ENCODE measurements at regions not wholly inside any gene's neighbourhood (a gene's known extent, or its start where the extent isn't known, plus 50 kb on each side); places are given as distances from the start of the nearest gene placed in this dataset.
"Not testable (repeated sequence)": the region's sequence is repeated elsewhere in the genome, so short reads cannot be mapped to it uniquely, and the experiment has no call there.

DNA sequence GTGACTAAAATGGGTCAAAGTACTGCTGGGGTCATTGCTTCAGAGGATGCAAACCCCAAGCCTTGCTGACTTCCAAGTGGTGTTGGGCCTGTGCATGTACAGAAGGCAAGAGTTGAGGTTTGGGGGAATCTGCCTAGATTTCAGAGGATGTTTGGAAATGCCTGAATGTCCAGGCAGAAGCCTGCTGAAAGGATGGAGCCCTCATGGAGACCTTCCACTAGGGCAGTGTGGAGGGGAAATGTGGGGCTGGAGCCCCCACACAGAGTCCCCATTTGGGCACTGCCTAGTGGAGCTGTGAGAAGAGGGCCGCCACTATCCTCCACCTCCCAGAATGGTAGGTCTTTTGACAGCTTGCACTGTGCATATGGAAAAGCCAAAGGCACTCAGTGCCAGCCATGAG, 377.7 kb upstream of the TRPC7 start:
- BruUV-seq (replicated peaks), result no TSS peak
- intact Hi-C loops (cut with micrococcal nuclease; ENCODE audit: unreplicated experiment), result no loop called here
- TF ChIP-seq EZH2 (IDR thresholded peaks at IDR 0.05; ENCODE audit: borderline replicate concordance, low read depth, low read length, poor library complexity, severe bottlenecking), result no peak
- TF ChIP-seq, protein P1, sequence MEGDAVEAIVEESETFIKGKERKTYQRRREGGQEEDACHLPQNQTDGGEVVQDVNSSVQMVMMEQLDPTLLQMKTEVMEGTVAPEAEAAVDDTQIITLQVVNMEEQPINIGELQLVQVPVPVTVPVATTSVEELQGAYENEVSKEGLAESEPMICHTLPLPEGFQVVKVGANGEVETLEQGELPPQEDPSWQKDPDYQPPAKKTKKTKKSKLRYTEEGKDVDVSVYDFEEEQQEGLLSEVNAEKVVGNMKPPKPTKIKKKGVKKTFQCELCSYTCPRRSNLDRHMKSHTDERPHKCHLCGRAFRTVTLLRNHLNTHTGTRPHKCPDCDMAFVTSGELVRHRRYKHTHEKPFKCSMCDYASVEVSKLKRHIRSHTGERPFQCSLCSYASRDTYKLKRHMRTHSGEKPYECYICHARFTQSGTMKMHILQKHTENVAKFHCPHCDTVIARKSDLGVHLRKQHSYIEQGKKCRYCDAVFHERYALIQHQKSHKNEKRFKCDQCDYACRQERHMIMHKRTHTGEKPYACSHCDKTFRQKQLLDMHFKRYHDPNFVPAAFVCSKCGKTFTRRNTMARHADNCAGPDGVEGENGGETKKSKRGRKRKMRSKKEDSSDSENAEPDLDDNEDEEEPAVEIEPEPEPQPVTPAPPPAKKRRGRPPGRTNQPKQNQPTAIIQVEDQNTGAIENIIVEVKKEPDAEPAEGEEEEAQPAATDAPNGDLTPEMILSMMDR (conservative IDR thresholded peaks at IDR 0.05; ENCODE audit: low read depth, low read length), result no peak
- no peak for DNase-seq (ENCODE audit: low spot score)
- CTCF ChIA-PET, result no interaction called here
- no peaks in the 10 kb centered on the region for H3K36me3 ChIP-seq (ENCODE audit: insufficient read depth, low read length, poor library complexity, severe bottlenecking)
- POLR2A ChIA-PET (ENCODE audit: low non-redundant PET), result no interaction called here
- H3K4me1 ChIP-seq (ENCODE audit: insufficient read depth, low read length, poor library complexity, severe bottlenecking), result no peaks in the 10 kb centered on the region
- H3K9me3 ChIP-seq (ENCODE audit: low read depth, low read length, poor library complexity, severe bottlenecking), result no peaks in the 10 kb centered on the region
- no peak overlapping the region for H3K27ac ChIP-seq (ENCODE audit: low read depth, low read length, poor library complexity, severe bottlenecking)
- no peak overlapping the region for H3K4me3 ChIP-seq (ENCODE audit: low read depth, low read length, poor library complexity, severe bottlenecking)
- H3K27me3 ChIP-seq (replicated peaks; ENCODE audit: insufficient read depth, low read depth, low read length, poor library complexity), result no peaks in the 10 kb centered on the region

DNA sequence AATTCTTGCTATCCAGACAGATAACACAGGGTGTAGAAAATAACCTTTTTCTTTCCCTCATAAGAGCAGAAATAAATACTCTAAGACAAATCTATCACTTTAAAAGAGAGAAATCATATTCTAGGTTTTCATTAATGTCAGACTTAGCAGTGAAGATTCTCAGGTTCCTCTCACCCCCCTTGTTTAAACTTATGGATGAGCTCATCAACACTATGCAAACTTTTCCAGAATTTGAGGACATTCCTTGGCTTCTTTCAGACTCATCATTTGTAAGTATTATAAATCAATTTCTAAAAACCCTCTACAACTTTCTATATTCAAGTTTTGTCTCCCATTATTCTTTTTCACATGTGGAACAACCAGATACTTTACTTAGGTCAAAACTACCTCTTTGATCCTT, 374.9 kb upstream of the TRPC7 start:
- no peak for DNase-seq (ENCODE audit: low spot score)
- H3K9me3 ChIP-seq (ENCODE audit: low read depth, low read length, poor library complexity, severe bottlenecking), result no peaks in the 10 kb centered on the region
- H3K4me3 ChIP-seq (ENCODE audit: low read depth, low read length, poor library complexity, severe bottlenecking), result no peak overlapping the region
- no peaks in the 10 kb centered on the region for H3K4me1 ChIP-seq (ENCODE audit: insufficient read depth, low read length, poor library complexity, severe bottlenecking)
- H3K27ac ChIP-seq (ENCODE audit: low read depth, low read length, poor library complexity, severe bottlenecking), result no peak overlapping the region
- H3K36me3 ChIP-seq (ENCODE audit: insufficient read depth, low read length, poor library complexity, severe bottlenecking), result no peaks in the 10 kb centered on the region
- no TSS peak for BruUV-seq (replicated peaks)
- H3K27me3 ChIP-seq (replicated peaks; ENCODE audit: insufficient read depth, low read depth, low read length, poor library complexity), result no peaks in the 10 kb centered on the region
- intact Hi-C loops (cut with micrococcal nuclease; ENCODE audit: unreplicated experiment), result no loop called here
- CTCF ChIA-PET, result no interaction called here
- POLR2A ChIA-PET (ENCODE audit: low non-redundant PET), result no interaction called here
- no peak for TF ChIP-seq EZH2 (IDR thresholded peaks at IDR 0.05; ENCODE audit: borderline replicate concordance, low read depth, low read length, poor library complexity, severe bottlenecking)
- TF ChIP-seq, protein P1 (conservative IDR thresholded peaks at IDR 0.05; ENCODE audit: low read depth, low read length), result no peak

DNA sequence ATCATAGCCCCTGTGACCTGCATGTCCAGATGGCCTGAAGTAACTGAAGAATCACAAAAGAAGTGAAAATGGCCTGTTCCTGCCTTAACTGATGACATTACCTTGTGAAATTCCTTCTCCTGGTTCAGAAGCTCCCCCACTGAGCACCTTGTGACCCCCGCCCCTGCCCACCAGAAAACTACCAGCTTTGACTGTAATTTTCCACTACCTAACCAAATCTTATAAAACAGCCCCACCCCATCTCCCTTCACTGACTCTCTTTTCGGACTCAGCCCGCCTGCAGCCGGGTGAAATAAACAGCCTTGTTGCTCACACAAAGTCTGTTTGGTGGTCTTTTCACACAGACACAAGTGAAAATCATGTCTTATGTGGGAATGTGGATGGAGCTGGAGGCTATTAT, 373.9 kb upstream of the TRPC7 start:
- H3K4me1 ChIP-seq (ENCODE audit: insufficient read depth, low read length, poor library complexity, severe bottlenecking); DNase-seq (ENCODE audit: low spot score); H3K9me3 ChIP-seq (ENCODE audit: low read depth, low read length, poor library complexity, severe bottlenecking); BruUV-seq (replicated peaks); intact Hi-C loops (cut with micrococcal nuclease; ENCODE audit: unreplicated experiment); H3K4me3 ChIP-seq (ENCODE audit: low read depth, low read length, poor library complexity, severe bottlenecking); H3K36me3 ChIP-seq (ENCODE audit: insufficient read depth, low read length, poor library complexity, severe bottlenecking); H3K27me3 ChIP-seq (replicated peaks; ENCODE audit: insufficient read depth, low read depth, low read length, poor library complexity); H3K27ac ChIP-seq (ENCODE audit: low read depth, low read length, poor library complexity, severe bottlenecking); CTCF ChIA-PET: not testable (repeated sequence)
- POLR2A ChIA-PET (ENCODE audit: low non-redundant PET), result interaction anchor here (0.6 kb wide), 1 partner anchor 449 kb away, joined by 3 read pairs; no protein-coding TSS in a partner anchor

DNA sequence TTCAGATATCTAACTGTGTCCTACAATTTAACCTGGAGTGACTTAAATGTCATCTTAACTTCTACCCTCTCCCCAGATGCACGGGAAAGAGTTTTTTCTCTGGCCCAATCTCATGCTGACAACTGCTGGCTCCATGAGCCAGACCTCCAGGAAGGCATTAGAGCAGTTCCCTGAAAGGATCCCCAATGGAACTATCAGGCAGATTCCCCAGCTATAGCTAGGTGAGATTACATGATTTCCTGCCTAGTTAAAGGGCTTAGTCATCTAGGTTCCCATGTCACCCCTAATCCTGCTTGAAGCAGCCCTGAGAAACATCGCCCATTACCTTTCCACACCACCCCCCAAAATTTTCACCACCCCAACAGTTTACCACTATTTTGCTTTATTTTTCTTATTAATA, 373.5 kb upstream of the TRPC7 start:
- BruUV-seq (replicated peaks), result no TSS peak
- Histone ChIP-seq H3K27me3 (replicated peaks; ENCODE audit: insufficient read depth, low read depth, low read length, poor library complexity) (no peaks in the 10 kb centered on the region), H3K27ac (ENCODE audit: low read depth, low read length, poor library complexity, severe bottlenecking) (no peak overlapping the region), H3K4me1 (ENCODE audit: insufficient read depth, low read length, poor library complexity, severe bottlenecking) (no peaks in the 10 kb centered on the region), H3K9me3 (ENCODE audit: low read depth, low read length, poor library complexity, severe bottlenecking) (no peaks in the 10 kb centered on the region), H3K4me3 (ENCODE audit: low read depth, low read length, poor library complexity, severe bottlenecking) (no peak overlapping the region), H3K36me3 (ENCODE audit: insufficient read depth, low read length, poor library complexity, severe bottlenecking) (no peaks in the 10 kb centered on the region)
- no peak for DNase-seq (ENCODE audit: low spot score)
- intact Hi-C loops (cut with micrococcal nuclease; ENCODE audit: unreplicated experiment), result no loop called here
- CTCF ChIA-PET, result no interaction called here
- TF ChIP-seq, protein P1 (conservative IDR thresholded peaks at IDR 0.05; ENCODE audit: low read depth, low read length), result no peak
- no peak for TF ChIP-seq EZH2 (IDR thresholded peaks at IDR 0.05; ENCODE audit: borderline replicate concordance, low read depth, low read length, poor library complexity, severe bottlenecking)
- POLR2A ChIA-PET (ENCODE audit: low non-redundant PET), result no interaction called here

All from A673 (cell line).